Dermis blood vessel endothelial cell (primary cell): ENCODE measurements at regions not wholly inside any gene's neighbourhood (a gene's known extent, or its start where the extent isn't known, plus 50 kb on each side); places are given as distances from the start of the nearest gene placed in this dataset.
"Not testable (repeated sequence)": the region's sequence is repeated elsewhere in the genome, so short reads cannot be mapped to it uniquely, and the experiment has no call there.

Experiments
- DNase-seq: peaks from one replicate; pipeline ENCODE4 v3.0.0; 2010

- DNase-seq: no peak
These were observed 50.3 kb upstream of the OSBPL11 start for GRCh38 chr3:125645616-125646015.

GRCh38 chr3:125646581-125646980 lies 51.3 kb upstream of the OSBPL11 start:
- DNase-seq: no peak

GRCh38 chr3:125647318-125648014 lies 52.2 kb upstream of the OSBPL11 start:
- DNase-seq: no peak

- no peak for DNase-seq
These were observed 55.9 kb upstream of the OSBPL11 start for GRCh38 chr3:125651244-125651643.

- DNase-seq: no peak
These were observed 57.1 kb upstream of the OSBPL11 start for GRCh38 chr3:125652349-125652748.

- DNase-seq: no peak
These were observed 59.2 kb upstream of the OSBPL11 start for GRCh38 chr3:125654526-125654925.

- DNase-seq: no peak
These were observed 67.4 kb upstream of the OSBPL11 start for GRCh38 chr3:125662675-125663074.

- no peak for DNase-seq
These were observed 75.1 kb upstream of the OSBPL11 start for GRCh38 chr3:125670352-125670751.

GRCh38 chr3:125670945-125671344 lies 75.6 kb upstream of the OSBPL11 start:
- DNase-seq: no peak

- no peak for DNase-seq
These were observed 76.4 kb upstream of the OSBPL11 start for GRCh38 chr3:125671461-125672243.

GRCh38 chr3:125675791-125676190 lies 80.5 kb upstream of the OSBPL11 start:
- no peak for DNase-seq

GRCh38 chr3:125679258-125679657 lies 84.0 kb upstream of the OSBPL11 start:
- no peak for DNase-seq

- DNase-seq: no peak
These were observed 85.8 kb upstream of the OSBPL11 start for GRCh38 chr3:125681146-125681545.

GRCh38 chr3:125681906-125682305 lies 86.6 kb upstream of the OSBPL11 start:
- DNase-seq: not testable (repeated sequence)

GRCh38 chr3:125682610-125683009 lies 87.3 kb upstream of the OSBPL11 start:
- peak; percentile 26 for DNase-seq

GRCh38 chr3:125683067-125683829 lies 88.0 kb upstream of the OSBPL11 start:
- no peak for DNase-seq

GRCh38 chr3:125684199-125684598 lies 88.9 kb upstream of the OSBPL11 start:
- peak; percentile 15 for DNase-seq

- DNase-seq: not testable (repeated sequence)
These were observed 90.4 kb upstream of the OSBPL11 start for GRCh38 chr3:125685741-125686140.

GRCh38 chr3:125692361-125692760 lies 97.1 kb upstream of the OSBPL11 start:
- no peak for DNase-seq

GRCh38 chr3:125693887-125694286 lies 98.6 kb upstream of the OSBPL11 start:
- no peak for DNase-seq

- no peak for DNase-seq
These were observed 99.5 kb upstream of the OSBPL11 start for GRCh38 chr3:125694761-125695294.

- no peak for DNase-seq
These were observed 100.4 kb upstream of the OSBPL11 start for GRCh38 chr3:125695688-125696087.

- not testable (repeated sequence) for DNase-seq
These were observed 101.8 kb upstream of the OSBPL11 start for GRCh38 chr3:125697126-125697525.
